Smooth muscle cell (in vitro differentiated cells): ENCODE measurements at regions not wholly inside any gene's neighbourhood (a gene's known extent, or its start where the extent isn't known, plus 50 kb on each side); places are given as distances from the start of the nearest gene placed in this dataset.

Source experiments
- DNase-seq: peaks from one replicate; lab custom pipeline; 2025; ENCODE audit not compliant: unreplicated experiment; lab: John Stamatoyannopoulos, UW
- H2AFZ ChIP-seq: fragments of 200-600 bp; sonication (generic); 2 replicates; pipeline ENCODE4 v1.6.0; 2016; ENCODE audit warnings: antibody characterized with exemption, low read depth, mild to moderate bottlenecking
- H3F3A ChIP-seq: fragments of 200-600 bp; sonication (generic); 2 replicates; pipeline ENCODE4 v1.6.0; 2017; ENCODE audit warnings: antibody characterized with exemption, low read depth
- H3K27ac ChIP-seq: fragments of 200-600 bp; sonication (generic); 2 replicates; pipeline ENCODE4 v1.5.1; 2016; ENCODE audit warnings: low read depth, mild to moderate bottlenecking
- H3K27me3 ChIP-seq: fragments of 200-600 bp; sonication (generic); 2 replicates; pipeline ENCODE4 v1.6.1; 2016; ENCODE audit warnings: low read depth, mild to moderate bottlenecking
- H3K36me3 ChIP-seq: fragments of 200-600 bp; sonication (generic); 2 replicates; pipeline ENCODE4 v1.5.1; 2016; ENCODE audit warnings: low read depth
- H3K4me1 ChIP-seq: fragments of 200-600 bp; sonication (generic); 2 replicates; pipeline ENCODE4 v1.5.1; 2016; ENCODE audit warnings: low read depth
- H3K4me2 ChIP-seq: fragments of 200-600 bp; sonication (generic); 2 replicates; pipeline ENCODE4 v1.6.0; 2016; ENCODE audit warnings: mild to moderate bottlenecking
- H3K4me3 ChIP-seq: fragments of 200-600 bp; sonication (generic); 2 replicates; pipeline ENCODE4 v1.5.1; 2016; ENCODE audit warnings: mild to moderate bottlenecking
- H3K79me2 ChIP-seq: fragments of 200-600 bp; sonication (generic); 2 replicates; pipeline ENCODE4 v1.6.0; 2016; ENCODE audit warnings: low read depth, mild to moderate bottlenecking
- H3K9ac ChIP-seq: fragments of 200-600 bp; sonication (generic); 2 replicates; pipeline ENCODE4 v1.6.0; 2016; ENCODE audit warnings: low read depth
- H3K9me3 ChIP-seq: fragments of 200-600 bp; sonication (generic); replicated peaks from 2 replicates; pipeline ENCODE4 v1.5.1; 2016; ENCODE audit warnings: low read depth
- H4K20me1 ChIP-seq: fragments of 200-600 bp; sonication (generic); 2 replicates; pipeline ENCODE4 v1.6.0; 2016; ENCODE audit warnings: low read depth
- WGBS: methylation state at CpG from one replicate; pipeline ENCODE4 v1.1.7; 2016; ENCODE audit warnings: low lambda C conversion rate; 5-methylcytosine and 5-hydroxymethylcytosine counted together
- TF ChIP-seq, protein P1 (sequence below): fragments of 200-600 bp; sonication (generic); IDR thresholded peaks from 2 replicates; pipeline ENCODE4 v1.5.1; 2017; ENCODE audit warnings: borderline replicate concordance, mild to moderate bottlenecking, antibody characterized with exemption; ENCODE audit not compliant: insufficient read depth, poor library complexity, severe bottlenecking

DNA sequence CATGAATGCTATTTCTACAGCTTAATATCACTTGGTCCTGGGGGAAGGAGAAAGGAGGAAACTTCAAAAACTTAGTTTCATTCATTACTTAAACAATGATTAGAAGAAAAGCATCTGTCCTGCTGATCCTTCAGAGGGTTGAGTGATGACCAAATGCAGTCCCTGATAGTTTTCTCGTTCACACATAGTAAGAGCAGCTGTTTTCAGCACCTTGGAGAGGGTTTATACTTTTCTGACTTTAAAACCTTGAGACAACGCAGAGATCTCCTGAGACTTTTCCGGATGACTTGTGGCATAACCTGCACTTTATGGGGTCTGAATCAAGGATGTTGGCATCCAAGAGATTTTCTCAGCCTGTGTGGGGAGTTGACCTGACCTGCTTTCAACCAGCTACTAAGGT lies 94.0 kb upstream of the KCND3 start:
- no peak for DNase-seq
- Histone ChIP-seq H3K4me3 (no peak overlapping the region), H3F3A (no peaks in the 10 kb centered on the region), H3K27me3 (peaks cover 18% of the 10 kb centered on the region), H4K20me1 (no peaks in the 10 kb centered on the region), H3K9ac (no peak overlapping the region), H3K9me3 (no peaks in the 10 kb centered on the region), H3K4me2 (no peak overlapping the region), H3K27ac (no peak overlapping the region), H3K36me3 (no peaks in the 10 kb centered on the region), H2AFZ (no peak overlapping the region), H3K4me1 (no peaks in the 10 kb centered on the region), H3K79me2 (no peaks in the 10 kb centered on the region)
- TF ChIP-seq, protein P1, sequence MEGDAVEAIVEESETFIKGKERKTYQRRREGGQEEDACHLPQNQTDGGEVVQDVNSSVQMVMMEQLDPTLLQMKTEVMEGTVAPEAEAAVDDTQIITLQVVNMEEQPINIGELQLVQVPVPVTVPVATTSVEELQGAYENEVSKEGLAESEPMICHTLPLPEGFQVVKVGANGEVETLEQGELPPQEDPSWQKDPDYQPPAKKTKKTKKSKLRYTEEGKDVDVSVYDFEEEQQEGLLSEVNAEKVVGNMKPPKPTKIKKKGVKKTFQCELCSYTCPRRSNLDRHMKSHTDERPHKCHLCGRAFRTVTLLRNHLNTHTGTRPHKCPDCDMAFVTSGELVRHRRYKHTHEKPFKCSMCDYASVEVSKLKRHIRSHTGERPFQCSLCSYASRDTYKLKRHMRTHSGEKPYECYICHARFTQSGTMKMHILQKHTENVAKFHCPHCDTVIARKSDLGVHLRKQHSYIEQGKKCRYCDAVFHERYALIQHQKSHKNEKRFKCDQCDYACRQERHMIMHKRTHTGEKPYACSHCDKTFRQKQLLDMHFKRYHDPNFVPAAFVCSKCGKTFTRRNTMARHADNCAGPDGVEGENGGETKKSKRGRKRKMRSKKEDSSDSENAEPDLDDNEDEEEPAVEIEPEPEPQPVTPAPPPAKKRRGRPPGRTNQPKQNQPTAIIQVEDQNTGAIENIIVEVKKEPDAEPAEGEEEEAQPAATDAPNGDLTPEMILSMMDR, result no peak
- 47% methylated on average over 3 of the region's 3 CpGs for WGBS

DNA sequence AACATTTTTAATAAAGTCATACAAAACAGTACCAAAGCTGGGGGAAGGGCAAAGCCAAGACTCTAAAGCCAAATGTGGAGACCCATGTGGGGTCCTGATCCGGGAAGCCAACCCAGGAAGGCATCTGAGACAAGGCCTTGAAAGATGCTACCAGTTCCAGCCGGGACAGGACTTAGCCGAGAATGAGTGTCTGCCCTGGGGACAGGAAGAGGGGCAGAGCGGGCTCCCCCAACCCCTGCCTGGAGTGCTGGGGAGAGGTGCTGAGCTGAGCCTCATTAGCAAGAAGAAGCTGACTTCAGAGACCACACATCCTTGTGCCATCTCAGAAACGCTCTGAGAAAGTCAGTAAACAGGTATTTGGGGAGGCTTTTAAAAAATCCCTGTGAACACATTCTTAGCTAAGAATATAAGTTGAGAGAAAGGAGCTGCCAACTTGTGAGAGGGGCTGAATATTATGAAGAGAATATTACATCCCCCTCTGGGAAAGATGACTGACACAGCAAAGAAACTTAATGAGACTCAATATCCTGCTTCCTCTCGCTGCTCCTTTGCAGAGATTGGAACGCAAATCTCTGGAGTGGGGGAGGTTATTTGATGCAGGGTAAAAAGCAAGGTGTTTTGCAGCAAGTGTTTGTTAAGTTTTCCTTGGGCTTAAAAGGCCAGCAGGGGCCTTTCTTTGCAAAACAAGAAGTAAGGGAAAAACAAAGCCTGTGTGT lies 103.3 kb upstream of the KCND3 start:
- Histone ChIP-seq H3K36me3 (no peaks in the 10 kb centered on the region), H3K9ac (no peak overlapping the region), H3K27me3 (no peaks in the 10 kb centered on the region), H3K4me3 (no peak overlapping the region), H3F3A (no peaks in the 10 kb centered on the region), H3K79me2 (no peaks in the 10 kb centered on the region), H3K9me3 (no peaks in the 10 kb centered on the region), H2AFZ (no peak overlapping the region), H4K20me1 (no peaks in the 10 kb centered on the region), H3K4me1 (no peaks in the 10 kb centered on the region), H3K4me2 (no peak overlapping the region), H3K27ac (no peak overlapping the region)
- 47% methylated on average over 7 of the region's 7 CpGs for WGBS
- TF ChIP-seq, protein P1, result no peak
- no peak for DNase-seq

DNA sequence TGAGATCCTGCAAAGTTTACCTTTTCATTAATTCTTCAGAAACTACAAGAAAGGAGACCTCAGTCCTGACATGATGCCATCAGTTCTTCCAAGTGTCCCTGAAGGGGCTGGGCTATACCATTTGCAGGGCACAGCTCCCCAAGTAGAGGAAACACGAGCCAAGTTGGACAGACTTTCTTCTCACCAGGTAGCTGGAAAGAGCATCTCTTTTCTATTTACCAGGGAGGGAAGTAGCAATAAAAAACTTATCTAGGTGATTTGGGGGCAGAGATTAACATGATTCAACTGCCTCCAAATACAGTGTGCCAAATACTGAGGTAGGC lies 103.9 kb upstream of the KCND3 start:
- H3K9me3 ChIP-seq, result no peaks in the 10 kb centered on the region
- no peaks in the 10 kb centered on the region for H3K79me2 ChIP-seq
- H3K4me3 ChIP-seq, result no peak overlapping the region
- H3K27me3 ChIP-seq, result no peaks in the 10 kb centered on the region
- H3K27ac ChIP-seq, result no peak overlapping the region
- TF ChIP-seq, protein P1, result no peak
- H3K4me1 ChIP-seq, result no peaks in the 10 kb centered on the region
- WGBS, result 65% methylated on average over 1 of the region's 1 CpG
- H3K9ac ChIP-seq, result no peak overlapping the region
- no peak overlapping the region for H2AFZ ChIP-seq
- DNase-seq, result no peak
- H4K20me1 ChIP-seq, result no peaks in the 10 kb centered on the region
- H3K4me2 ChIP-seq, result no peak overlapping the region
- no peaks in the 10 kb centered on the region for H3F3A ChIP-seq
- no peaks in the 10 kb centered on the region for H3K36me3 ChIP-seq

DNA sequence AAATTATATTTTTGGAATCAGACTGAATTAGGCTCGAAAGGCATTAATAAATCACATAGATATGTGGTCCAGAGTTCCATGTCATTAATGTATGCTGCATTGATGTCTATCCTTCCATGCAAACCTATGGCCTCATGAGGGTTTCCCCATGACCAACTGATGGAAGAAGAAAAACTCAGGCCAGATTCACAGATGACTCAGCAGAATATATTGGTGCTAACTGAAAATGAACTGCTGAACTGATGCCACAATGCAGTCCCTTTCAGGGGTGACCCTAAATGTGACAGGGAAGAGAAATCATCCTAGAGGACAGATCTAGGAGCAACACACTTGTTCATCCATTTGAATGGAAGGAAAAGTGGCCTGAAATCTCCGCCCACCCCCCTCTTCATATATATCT lies 110.5 kb upstream of the KCND3 start:
- H2AFZ ChIP-seq, result no peak overlapping the region
- H3K79me2 ChIP-seq, result no peaks in the 10 kb centered on the region
- H3K36me3 ChIP-seq, result no peaks in the 10 kb centered on the region
- TF ChIP-seq, protein P1, result no peak
- H4K20me1 ChIP-seq, result no peaks in the 10 kb centered on the region
- no peak overlapping the region for H3K4me3 ChIP-seq
- WGBS, result 90% methylated on average over 2 of the region's 2 CpGs
- H3K27ac ChIP-seq, result no peak overlapping the region
- H3K9me3 ChIP-seq, result no peaks in the 10 kb centered on the region
- no peak overlapping the region for H3K4me2 ChIP-seq
- H3F3A ChIP-seq, result no peaks in the 10 kb centered on the region
- no peak overlapping the region for H3K9ac ChIP-seq
- no peaks in the 10 kb centered on the region for H3K27me3 ChIP-seq
- H3K4me1 ChIP-seq, result no peaks in the 10 kb centered on the region
- DNase-seq, result no peak
